ENCODE measurements at regions not wholly inside any gene's neighbourhood (a gene's known extent, or its start where the extent isn't known, plus 50 kb on each side); places are given as distances from the start of the nearest gene placed in this dataset.

GRCh38 chr7:50962962-50963374 lies 180.3 kb upstream of the GRB10 start:
- DNase-seq: no peak

- no peak for DNase-seq
These were observed 179.7 kb upstream of the GRB10 start for GRCh38 chr7:50962281-50962883.

DNA sequence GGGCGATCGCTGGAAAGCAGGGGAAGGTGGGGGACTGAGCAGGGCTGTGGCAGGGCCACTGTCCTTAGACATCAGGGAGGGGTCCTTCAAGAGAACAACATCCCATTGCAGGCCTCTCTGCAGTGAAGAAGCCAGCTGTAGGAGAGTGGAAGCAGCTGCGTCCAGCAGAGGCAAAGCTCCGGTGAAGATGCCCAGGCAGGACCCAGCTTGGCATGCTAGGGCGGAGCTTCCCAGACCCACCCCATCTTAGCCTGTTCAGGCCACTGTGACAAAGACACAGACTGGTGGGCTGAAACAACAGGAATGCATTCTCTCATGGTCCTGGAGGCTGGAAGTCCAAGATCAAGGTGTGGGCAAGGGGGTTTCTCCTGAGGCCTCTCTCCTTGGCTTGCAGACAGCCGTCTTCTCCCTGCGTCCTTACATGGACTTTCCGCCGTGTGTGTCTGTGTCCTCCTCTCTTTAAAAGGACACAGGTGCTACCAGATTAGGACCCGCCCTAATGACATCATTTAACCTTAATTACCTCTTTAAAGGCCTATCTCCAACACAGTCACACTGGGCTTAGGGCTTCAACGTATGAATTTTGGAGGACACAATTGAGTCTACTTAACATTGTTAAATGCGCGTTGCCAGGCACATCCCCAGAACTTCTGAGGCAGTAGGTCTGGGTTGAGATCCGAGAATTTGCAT lies 178.1 kb upstream of the GRB10 start:
- DNase-seq: no peak

- DNase-seq: no peak
These were observed 177.3 kb upstream of the GRB10 start for GRCh38 chr7:50959991-50960390.

GRCh38 chr7:50959560-50959959 lies 176.9 kb upstream of the GRB10 start:
- DNase-seq: no peak

- no peak for DNase-seq
These were observed 175.2 kb upstream of the GRB10 start for GRCh38 chr7:50957855-50958254.

- DNase-seq: no peak
These were observed 174.7 kb upstream of the GRB10 start for GRCh38 chr7:50957431-50957830.

- DNase-seq: no peak
These were observed 173.9 kb upstream of the GRB10 start for GRCh38 chr7:50956522-50957155.

DNA sequence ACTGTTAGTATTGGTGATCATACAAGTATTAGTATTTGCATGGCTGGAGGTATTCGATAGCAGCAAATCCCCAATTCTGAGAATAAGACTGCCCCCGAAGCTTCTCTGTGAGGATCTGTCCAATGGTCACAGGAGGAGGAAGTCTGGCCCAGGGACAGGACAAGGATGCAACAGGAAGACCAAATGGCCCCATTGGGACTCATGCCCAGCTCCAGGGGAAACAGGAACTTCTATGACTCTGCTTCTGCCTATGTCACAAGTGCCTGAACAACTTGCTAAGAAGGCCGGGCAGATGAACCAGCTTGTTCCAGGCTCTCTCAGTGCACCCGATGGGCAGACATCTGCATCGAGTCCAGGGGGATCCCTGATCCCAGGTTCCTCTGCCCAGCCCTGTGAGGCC lies 172.0 kb upstream of the GRB10 start:
- DNase-seq: no peak

DNA sequence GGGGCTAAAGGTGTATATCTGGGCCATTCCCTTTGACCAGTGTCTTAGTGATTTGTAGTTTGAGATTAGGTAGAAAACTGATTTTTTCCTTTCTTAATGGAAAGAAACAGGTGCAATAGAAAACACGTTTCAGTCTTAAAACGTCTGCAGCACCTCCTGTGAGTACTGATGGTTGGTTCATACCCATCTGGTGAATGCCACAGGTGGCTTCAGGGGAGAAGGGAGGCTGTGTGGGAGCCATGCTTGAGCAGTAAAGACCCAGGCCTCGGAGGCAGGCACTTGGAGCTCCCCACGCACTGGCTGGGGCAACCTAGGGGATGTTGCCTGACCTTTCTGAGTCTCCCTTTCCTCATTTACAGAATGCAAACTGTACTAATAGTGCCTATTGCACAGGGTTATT lies 171.5 kb upstream of the GRB10 start:
- DNase-seq: no peak

DNA sequence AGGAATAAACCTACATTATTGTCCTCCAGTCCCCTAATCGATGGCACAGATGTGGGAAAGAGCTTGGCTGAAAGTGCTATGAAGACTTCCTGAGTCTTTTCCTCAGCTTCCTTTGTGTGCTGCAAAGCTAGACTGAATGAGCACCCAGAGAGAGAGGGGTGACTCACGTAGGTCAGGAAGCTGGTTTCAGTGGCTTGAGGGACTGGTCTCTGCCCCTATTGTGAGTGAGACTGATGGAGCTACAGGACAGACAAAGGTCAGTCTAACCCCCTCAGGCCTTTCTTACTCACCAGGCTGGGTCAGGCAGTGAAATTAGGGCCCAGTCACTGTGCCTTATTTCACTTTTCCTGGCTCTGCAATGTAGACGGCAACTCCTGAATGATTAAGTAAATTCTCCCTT lies 171.1 kb upstream of the GRB10 start:
- DNase-seq: no peak

GRCh38 chr7:50953303-50953702 lies 170.6 kb upstream of the GRB10 start:
- DNase-seq: no peak

DNA sequence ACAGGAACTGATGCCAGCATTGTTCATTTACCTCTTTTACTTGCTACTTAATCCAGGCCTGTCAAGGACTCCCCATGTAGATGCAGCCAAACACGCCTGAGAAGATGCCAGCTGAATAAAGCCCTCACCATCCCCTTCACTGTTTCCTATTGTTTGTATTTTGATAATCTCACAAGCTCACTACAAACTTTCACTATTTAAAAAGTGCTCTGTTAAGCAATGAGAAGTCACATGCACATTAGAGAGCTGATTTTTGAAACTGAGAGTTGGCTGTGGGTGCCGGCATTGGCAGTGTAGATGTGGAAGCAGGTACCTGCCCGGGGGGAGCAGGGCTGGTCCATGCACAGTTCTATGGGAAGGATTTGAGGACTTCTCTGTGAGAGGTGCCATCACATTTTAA lies 169.8 kb upstream of the GRB10 start:
- DNase-seq: no peak

DNA sequence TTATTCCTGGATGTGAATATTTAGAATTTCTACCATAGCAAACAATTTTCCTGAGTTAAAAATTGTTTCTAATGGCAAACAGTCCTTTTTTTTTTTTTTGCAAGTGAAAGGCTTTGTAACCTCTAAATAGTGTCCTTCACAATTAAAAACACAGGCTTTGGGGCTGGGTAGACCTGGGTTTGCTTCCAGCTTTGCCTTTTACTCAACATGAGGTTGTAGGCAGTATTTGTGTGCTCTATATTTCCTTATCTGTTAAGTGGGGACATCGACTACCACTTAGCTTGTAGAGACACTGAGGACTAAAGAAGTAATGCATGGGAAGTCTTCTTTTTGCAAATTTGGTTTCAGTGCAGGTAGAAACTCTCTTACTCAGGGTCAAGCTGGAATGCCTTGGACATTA lies 169.4 kb upstream of the GRB10 start:
- no peak for DNase-seq

GRCh38 chr7:50943482-50943881 lies 160.8 kb upstream of the GRB10 start:
- DNase-seq: no peak

DNA sequence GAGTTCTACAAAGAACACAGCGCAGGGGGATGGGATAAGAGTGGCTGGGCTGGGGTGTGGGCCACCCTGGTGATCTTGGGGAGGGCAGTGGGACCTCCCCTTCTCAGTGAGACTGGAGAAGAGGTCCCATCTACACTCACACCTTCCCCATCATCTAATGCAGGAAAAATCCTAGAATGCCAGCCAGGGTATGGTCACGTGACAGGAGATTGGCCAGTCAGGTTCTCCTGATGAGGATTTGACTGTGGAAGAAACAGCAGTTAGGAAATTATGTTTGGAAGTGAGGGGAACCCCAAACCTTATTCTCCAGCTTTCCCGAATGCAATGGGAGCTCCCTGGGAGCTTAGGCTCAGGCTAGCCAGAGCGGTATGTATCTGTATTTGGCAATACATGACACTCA lies 158.8 kb upstream of the GRB10 start:
- no peak for DNase-seq

- no peak for DNase-seq
These were observed 157.9 kb upstream of the GRB10 start for GRCh38 chr7:50940621-50941020.

GRCh38 chr7:50939021-50939420 lies 156.3 kb upstream of the GRB10 start:
- no peak for DNase-seq

DNA sequence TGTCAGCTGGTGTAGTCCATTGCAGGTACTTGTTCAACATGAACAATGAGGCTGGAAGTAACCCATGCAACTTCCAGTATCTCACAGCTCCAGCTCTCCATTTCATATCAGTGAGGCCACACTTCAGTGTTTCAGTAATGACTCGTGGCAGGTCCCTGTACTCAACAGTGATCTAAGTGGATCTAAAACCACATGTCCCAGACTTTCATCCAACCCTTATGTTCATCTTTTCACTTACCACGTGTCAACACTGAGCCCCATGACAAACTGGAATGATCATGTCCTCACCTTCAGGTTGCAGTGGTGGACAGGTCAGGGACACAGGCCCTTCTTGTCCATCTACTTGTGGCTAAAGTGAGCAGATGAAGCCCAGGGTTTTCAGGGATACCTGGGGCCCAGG lies 155.0 kb upstream of the GRB10 start:
- no peak for DNase-seq

DNA sequence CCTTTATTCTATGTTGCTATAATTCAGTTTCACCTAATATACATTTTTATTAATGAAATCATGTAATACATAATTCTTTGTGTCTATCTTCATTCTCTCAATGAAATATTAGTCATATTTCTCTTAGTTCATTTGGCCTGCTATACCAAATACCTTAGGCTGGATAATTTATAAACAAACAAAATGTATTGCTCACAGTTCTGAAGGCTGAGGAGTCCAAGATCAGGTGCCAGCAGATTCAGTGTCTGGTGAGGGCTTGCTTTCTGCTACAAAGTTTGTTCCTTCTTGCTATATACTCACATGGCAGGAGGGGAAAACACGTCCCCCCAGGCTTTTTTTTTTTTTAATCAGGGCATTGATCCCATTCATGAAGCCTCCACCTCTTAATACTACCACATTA lies 143.4 kb upstream of the GRB10 start:
- DNase-seq: no peak

DNA sequence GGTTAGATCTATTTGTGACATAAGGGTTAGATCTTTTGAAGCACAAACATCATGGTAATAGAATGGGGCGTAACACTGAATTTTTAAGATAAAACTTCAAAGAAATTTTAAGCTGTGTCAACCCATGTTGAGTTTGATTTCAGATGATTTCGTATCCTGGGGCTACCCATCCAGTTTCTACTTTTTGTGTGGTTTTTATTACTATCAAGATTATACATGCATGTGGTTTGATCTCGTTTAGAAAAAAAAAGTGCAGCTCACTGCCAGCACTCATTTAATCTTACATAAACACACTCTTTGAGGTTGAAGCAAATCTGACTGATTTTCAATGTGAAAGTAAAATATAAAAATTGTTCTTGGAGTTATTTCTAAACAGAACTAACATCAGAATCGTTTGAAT lies 140.8 kb upstream of the GRB10 start:
- no peak for DNase-seq

- peak; percentile 44 for DNase-seq
These were observed 138.6 kb upstream of the GRB10 start for GRCh38 chr7:50921114-50921813.

DNA sequence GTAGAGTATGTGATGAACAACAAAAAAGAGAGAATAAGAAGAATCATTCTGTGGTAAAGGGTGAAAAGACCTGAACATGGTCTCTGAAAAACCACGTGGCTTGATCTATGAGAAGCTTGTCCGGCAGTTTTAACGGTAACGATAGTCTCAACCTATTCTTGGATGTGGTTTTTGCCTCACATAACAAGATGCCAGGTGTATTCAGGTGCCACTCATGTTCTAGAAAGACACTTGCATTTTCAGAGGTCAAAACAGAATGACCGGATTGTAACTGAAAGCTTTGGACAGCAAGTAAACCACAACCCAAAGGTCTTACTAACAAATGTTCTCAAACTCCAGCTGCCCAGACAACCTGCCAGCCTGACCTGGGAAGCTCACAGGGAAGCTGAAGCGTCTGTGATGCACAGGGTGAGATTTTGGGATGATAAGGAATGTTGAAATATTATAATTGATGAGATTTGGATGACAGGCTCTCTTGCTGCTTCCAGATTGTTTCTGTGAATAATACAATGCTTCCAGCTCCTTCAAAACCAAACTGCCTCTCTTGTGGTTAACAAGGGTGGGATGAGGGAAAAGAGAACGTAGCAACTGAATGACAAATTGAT lies 137.4 kb upstream of the GRB10 start:
- DNase-seq: no peak

GRCh38 chr7:50915621-50916020 lies 132.9 kb upstream of the GRB10 start:
- DNase-seq: no peak
